Ectodermal cell (in vitro differentiated cells): ENCODE measurements at regions not wholly inside any gene's neighbourhood (a gene's known extent, or its start where the extent isn't known, plus 50 kb on each side); places are given as distances from the start of the nearest gene placed in this dataset.

ENCODE experiments used
- H3K27ac ChIP-seq: 2 replicates; pipeline ENCODE4 v1.7.0; 2013; ENCODE audit warnings: mild to moderate bottlenecking, low read depth, low read length; ENCODE audit not compliant: insufficient read depth, poor library complexity, severe bottlenecking
- H3K27me3 ChIP-seq: 2 replicates; pipeline ENCODE4 v1.7.0; 2013; ENCODE audit warnings: mild to moderate bottlenecking, low read length; ENCODE audit not compliant: insufficient read depth, control insufficient read depth, poor library complexity, severe bottlenecking
- H3K36me3 ChIP-seq: one replicate; pipeline ENCODE4 v1.7.0; 2013; ENCODE audit warnings: low read length; ENCODE audit not compliant: control insufficient read depth, insufficient read depth
- H3K4me1 ChIP-seq: one replicate; pipeline ENCODE4 v1.7.0; 2013; ENCODE audit warnings: low read length; ENCODE audit not compliant: control insufficient read depth, insufficient read depth
- H3K4me3 ChIP-seq: 2 replicates; pipeline ENCODE4 v1.7.0; 2013; ENCODE audit warnings: low read depth, low read length, control low read depth; ENCODE audit not compliant: insufficient read depth
- H3K9me3 ChIP-seq: 2 replicates; pipeline ENCODE4 v1.7.0; 2013; ENCODE audit warnings: mild to moderate bottlenecking, low read length, moderate library complexity; ENCODE audit not compliant: control insufficient read depth
- WGBS, 2 experiments: methylation state at CpG; one replicate each; pipeline ENCODE4 v1.1.7; 2013; ENCODE audit warnings: missing lambda C conversion rate in 2 of 2; 5-methylcytosine and 5-hydroxymethylcytosine counted together

DNA sequence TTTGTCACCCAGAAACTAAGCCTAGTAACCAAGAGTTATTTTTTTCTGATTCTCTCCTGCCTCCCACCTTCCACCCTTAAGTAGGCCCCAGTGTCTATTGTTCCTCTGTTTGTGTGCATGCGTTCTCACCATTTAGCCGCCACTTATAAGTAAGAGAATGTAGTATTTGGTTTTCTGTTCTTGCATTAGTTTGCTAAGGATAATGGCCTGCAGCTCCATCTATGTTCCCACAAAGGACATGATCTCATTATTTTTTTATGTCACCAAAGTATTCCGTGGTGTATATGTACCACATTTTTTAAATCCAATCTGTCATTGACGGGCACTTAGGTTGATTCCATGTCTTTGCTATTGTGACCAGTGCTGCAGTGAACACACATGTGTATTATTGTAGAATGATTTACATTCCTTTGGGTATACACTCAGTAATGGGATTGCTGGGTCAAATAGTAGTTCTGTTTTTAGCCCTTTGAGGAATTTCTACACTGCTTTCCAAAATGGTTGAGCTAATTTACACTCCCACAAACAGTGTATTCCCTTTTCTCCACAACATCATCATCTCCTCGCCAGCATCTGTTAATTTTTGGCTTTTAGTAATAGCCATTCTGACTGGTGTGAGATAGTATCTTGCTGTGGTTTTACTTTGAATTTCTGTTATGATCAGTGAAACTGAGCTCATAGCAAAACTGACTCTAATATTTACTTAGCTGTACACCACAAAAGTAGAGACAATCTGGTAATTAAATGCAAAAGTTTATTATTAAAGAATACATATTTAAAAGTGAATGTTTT is 660.1 kb upstream of the SLC8A1 start:
- H3K4me3 ChIP-seq, result no peak overlapping the region
- H3K4me1 ChIP-seq, result no peaks in the 10 kb centered on the region
- H3K27me3 ChIP-seq, result no peaks in the 10 kb centered on the region
- H3K36me3 ChIP-seq, result no peaks in the 10 kb centered on the region
- H3K9me3 ChIP-seq, result no peaks in the 10 kb centered on the region
- no peak overlapping the region for H3K27ac ChIP-seq
- WGBS, 2 experiments, result 93 to 96% methylated on average over 4 to 5 of the region's 5 CpGs

DNA sequence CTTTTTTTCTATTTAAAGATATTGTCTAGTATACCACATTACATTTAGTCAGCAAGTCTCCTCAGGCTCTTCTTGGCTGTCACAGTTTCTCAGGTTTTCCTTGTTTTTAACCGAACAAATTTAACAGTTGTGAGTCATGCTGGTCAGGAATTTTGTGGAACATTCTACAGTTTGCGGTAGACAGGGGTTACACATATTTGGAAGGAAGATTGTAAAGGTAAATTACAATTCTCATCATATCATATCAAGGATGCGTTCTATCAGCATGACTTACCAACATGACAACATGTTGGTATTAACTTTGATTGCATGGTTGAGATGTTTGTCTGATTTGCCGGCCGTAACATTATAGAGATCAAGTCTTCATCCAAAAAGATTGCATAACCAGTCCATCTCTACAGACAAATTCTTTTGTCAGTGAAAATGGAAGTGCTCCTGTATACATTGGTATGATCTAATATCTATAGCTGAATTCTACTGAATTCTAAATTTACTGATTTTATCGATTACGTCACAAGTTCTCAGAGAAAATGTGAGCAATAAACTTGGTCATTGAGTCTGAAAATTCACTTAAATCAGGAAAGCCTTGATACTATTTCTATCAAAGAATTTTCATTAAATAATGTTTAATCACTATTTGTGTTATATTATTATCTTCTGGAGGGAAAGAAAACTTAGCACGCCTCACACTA is 664.4 kb upstream of the SLC8A1 start:
- H3K9me3 ChIP-seq, result no peaks in the 10 kb centered on the region
- H3K4me1 ChIP-seq, result no peaks in the 10 kb centered on the region
- no peaks in the 10 kb centered on the region for H3K27me3 ChIP-seq
- no peak overlapping the region for H3K4me3 ChIP-seq
- H3K27ac ChIP-seq, result no peak overlapping the region
- H3K36me3 ChIP-seq, result no peaks in the 10 kb centered on the region
- WGBS, 2 experiments, result 97 to 100% methylated on average over 3 to 5 of the region's 8 CpGs

DNA sequence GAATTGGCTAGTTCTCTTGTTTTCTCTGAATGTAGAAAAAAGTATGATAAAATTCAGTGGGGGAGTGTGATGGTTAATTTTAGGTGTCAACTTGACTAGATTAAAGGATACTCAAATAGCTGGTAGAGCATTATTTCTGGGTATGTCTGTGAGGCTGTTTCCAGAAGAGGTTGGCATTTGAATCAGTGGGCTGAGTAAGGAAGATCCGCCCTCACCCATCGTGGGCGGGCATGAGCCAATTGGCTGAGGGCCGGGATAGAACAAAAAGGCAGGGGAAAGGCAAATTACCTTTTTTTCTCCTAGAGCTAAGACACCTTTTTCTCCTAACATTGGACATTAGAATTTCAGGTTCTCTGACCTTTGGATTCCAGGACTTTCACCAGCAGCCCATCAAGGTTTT is 667.6 kb upstream of the SLC8A1 start:
- Histone ChIP-seq H3K4me3 (no peak overlapping the region), H3K4me1 (no peaks in the 10 kb centered on the region), H3K9me3 (no peaks in the 10 kb centered on the region), H3K27me3 (no peaks in the 10 kb centered on the region), H3K27ac (no peak overlapping the region), H3K36me3 (no peaks in the 10 kb centered on the region)
- 93 to 97% methylated on average over 4 of the region's 4 CpGs for WGBS, 2 experiments

DNA sequence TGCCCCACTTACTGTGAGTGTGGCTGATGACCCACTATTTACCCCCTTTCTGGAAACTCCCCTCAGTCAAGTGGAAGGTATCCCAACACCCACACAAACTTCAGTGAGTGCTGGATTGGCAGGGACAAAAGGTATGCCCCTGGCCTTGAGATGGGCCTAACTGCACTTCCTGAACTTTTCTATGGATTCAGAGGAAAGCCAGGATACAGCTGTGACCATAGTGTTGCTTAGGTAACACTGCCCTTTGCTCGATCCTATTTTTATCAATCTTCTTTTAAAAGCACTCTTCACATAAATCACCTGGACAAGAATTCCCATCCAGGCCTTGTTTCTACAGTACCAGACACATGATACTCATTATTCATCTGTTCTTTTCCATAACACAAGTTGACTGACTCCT is 671.5 kb upstream of the SLC8A1 start:
- Histone ChIP-seq H3K4me3 (no peak overlapping the region), H3K36me3 (no peaks in the 10 kb centered on the region), H3K4me1 (no peaks in the 10 kb centered on the region), H3K27ac (no peak overlapping the region), H3K9me3 (no peaks in the 10 kb centered on the region), H3K27me3 (no peaks in the 10 kb centered on the region)
- WGBS, 2 experiments, result 86 to 94% methylated on average over 1 of the region's 1 CpG

DNA sequence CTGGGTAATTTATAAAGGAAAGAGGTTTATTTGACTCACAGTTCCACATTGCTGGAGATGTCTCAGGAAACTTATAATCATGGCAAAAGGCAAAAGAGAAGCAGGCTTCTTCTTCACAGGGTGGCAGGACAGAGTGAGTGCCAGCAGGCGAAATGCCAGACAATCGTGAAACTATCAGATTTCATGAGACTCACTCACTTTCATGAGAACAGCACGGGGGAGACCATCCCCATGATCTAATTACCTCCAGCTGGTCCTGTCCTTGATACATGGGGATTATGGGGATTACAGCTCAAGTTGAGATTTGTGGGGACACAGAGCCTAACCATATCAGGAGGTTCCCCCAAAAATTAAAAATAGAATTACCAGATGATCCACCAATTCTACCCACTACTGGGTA is 675.5 kb upstream of the SLC8A1 start:
- 63 to 67% methylated on average over 3 of the region's 3 CpGs for WGBS, 2 experiments
- no peaks in the 10 kb centered on the region for H3K36me3 ChIP-seq

DNA sequence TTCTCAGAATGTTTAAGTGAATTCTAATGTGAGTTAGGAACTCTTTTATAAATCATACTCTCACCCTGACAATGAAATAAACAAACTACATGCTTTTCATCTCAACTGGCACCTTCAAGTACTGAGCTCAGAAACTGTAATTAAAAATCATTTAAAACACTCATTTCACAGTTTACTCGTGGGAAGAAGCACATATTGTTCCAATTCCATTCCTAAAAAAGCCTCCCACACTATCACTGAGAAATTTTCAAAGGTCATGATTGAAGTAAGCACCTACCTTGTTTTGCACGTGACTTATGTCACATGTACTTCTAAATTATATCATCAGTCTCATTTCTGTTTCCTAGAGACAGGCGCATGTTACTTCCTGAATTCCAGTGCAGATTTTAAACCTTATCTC is 678.1 kb upstream of the SLC8A1 start:
- no peak overlapping the region for H3K4me3 ChIP-seq
- H3K27me3 ChIP-seq, result no peaks in the 10 kb centered on the region
- no peaks in the 10 kb centered on the region for H3K36me3 ChIP-seq
- peaks cover 8% of the 10 kb centered on the region for H3K4me1 ChIP-seq
- no peak overlapping the region for H3K27ac ChIP-seq
- no peaks in the 10 kb centered on the region for H3K9me3 ChIP-seq
- 91 to 99% methylated on average over 3 of the region's 3 CpGs for WGBS, 2 experiments

More for the DNA sequence above, 675.5 kb upstream of the SLC8A1 start:
- Histone ChIP-seq H3K4me1 (peaks cover 8% of the 10 kb centered on the region), H3K4me3 (no peak overlapping the region), H3K9me3 (no peaks in the 10 kb centered on the region), H3K27ac (no peak overlapping the region), H3K27me3 (no peaks in the 10 kb centered on the region)

DNA sequence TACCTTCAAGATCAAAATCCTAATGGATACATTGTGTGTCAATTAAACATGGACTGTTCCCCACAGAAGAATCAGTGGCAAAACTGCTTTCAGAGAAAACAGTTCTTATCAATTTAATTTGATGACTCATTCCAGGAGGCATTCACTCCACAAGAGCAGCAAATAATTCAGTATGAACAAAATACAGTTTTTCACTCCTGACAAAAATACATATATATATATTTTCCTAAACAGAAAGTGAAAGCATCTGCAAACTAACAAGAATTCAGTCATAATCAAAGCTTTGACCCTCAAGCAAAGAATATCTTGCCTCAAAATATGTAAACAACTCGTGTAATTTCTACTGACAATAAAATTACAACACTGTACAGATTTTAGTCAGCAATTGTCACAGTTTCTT is 685.1 kb upstream of the SLC8A1 start:
- no peak overlapping the region for H3K27ac ChIP-seq
- H3K36me3 ChIP-seq, result no peaks in the 10 kb centered on the region
- no peak overlapping the region for H3K4me3 ChIP-seq
- H3K27me3 ChIP-seq, result no peaks in the 10 kb centered on the region
- peaks cover 1% of the 10 kb centered on the region for H3K4me1 ChIP-seq
- WGBS, 2 experiments, result 92 to 100% methylated on average over 1 of the region's 1 CpG
- H3K9me3 ChIP-seq, result no peaks in the 10 kb centered on the region

DNA sequence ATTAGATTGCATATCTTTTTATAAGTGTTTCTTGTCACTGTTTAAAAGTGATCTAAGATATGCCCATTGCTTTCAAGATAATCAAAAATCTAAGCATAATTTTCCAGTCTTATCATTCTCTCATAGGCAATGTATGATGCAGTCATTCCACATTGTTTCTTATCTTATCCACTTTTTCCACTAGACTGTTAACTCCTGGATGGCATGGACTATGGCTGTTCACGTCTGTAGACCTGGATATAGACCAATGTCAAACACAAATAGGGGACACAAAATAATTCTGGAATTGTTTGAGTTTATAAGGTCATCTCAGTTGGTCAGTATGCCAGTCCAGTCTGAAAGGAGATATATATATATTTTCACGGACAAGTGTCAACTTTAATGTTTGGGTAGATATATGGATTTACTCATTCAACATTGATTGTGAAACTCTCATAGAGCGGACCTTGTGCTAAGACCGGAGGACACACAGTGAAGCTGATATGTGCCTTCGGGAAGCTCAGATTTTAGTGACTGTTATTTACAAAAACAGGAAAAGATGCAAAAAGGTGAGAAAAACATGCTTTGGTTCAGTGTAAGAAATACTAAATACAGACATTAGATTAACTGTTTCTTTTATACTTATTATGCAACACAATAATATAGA is 689.4 kb upstream of the SLC8A1 start:
- 96 to 97% methylated on average over 5 of the region's 5 CpGs for WGBS, 2 experiments
- Histone ChIP-seq H3K27ac (no peak overlapping the region), H3K4me1 (no peaks in the 10 kb centered on the region), H3K9me3 (no peaks in the 10 kb centered on the region), H3K36me3 (no peaks in the 10 kb centered on the region), H3K27me3 (no peaks in the 10 kb centered on the region), H3K4me3 (no peak overlapping the region)

DNA sequence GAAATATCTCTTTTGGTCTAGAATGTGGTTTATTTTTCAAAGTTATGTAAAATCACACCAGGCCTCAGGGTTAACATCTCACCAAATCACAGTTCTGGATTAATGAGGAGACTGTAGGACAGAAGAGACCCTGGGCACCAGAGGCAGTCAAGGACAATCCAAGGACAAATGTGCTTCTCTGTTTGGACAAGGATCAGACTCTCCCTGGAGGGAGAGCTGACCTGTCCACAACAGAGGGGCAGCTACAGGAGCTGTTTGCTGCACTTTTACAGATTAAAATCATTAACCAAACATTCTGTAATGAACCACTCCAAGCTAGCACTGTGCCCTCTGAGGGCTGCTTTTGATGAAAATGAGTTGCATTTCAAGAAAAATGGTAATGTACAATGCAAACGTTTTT is 690.6 kb upstream of the SLC8A1 start:
- no peaks in the 10 kb centered on the region for H3K9me3 ChIP-seq
- 66 to 67% methylated on average over 1 of the region's 1 CpG for WGBS, 2 experiments

DNA sequence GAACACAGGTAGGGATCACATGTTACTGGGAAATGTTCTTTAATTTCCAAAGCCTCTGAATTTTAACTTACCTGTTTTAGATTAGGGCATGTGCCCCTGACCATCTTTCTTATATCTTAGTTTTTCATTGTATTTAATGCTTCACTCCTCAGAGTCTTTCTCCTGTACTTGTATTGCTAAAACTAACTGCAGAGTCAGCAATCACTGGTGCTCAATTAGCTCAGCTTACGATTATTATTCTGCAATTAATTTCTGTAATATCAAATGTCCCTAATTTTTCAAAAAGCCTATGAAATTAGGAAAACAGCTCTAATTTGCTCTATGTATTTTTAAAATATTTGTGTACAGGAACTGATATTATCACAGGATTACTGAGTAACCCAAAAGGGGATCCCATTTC is 693.2 kb upstream of the SLC8A1 start:
- WGBS, 2 experiments, result 100% methylated on average over 1 of the region's 1 CpG
- Histone ChIP-seq H3K4me1 (no peaks in the 10 kb centered on the region), H3K4me3 (no peak overlapping the region), H3K27me3 (no peaks in the 10 kb centered on the region), H3K27ac (no peak overlapping the region), H3K9me3 (no peaks in the 10 kb centered on the region), H3K36me3 (no peaks in the 10 kb centered on the region)

More for the DNA sequence above, 690.6 kb upstream of the SLC8A1 start:
- H3K36me3 ChIP-seq, result no peaks in the 10 kb centered on the region
- H3K4me3 ChIP-seq, result no peak overlapping the region
- no peaks in the 10 kb centered on the region for H3K27me3 ChIP-seq
- H3K27ac ChIP-seq, result no peak overlapping the region
- no peaks in the 10 kb centered on the region for H3K4me1 ChIP-seq
